ENCODE measurements at regions not wholly inside any gene's neighbourhood (a gene's known extent, or its start where the extent isn't known, plus 50 kb on each side); places are given as distances from the start of the nearest gene placed in this dataset.
"Not testable (repeated sequence)": the region's sequence is repeated elsewhere in the genome, so short reads cannot be mapped to it uniquely, and the experiment has no call there.

DNA sequence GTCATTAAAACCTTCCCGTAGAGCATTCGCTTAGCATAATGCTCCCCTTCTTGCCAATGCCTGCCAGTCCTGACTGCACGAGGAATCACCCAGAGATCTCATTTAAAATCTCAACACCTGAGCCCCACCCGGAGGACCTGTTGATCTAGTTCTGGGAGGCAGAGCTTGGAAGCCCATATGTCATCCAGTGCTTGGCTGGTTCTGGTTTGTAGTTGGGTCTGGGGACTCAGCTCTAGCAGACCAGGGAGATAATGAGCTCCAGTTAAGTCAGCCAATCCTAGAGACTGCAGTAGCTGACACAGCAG is 131.8 kb upstream of the DAP start:
- Histone ChIP-seq H3K9me3 (replicated peaks) (peaks cover 4% of the 10 kb centered on the region; the same call in 1 of the 2 replicates), H3K27ac (no peak overlapping the region), H3K36me3 (no peaks in the 10 kb centered on the region), H3K4me3 (no peak overlapping the region), H3K27me3 (replicated peaks) (no peaks in the 10 kb centered on the region), H3K4me1 (replicated peaks) (peaks cover 3% of the 10 kb centered on the region; the same call in 1 of the 2 replicates)
- no peak for DNase-seq (ENCODE audit: low read depth in 1 of 2, low spot score in 2 of 2)

DNA sequence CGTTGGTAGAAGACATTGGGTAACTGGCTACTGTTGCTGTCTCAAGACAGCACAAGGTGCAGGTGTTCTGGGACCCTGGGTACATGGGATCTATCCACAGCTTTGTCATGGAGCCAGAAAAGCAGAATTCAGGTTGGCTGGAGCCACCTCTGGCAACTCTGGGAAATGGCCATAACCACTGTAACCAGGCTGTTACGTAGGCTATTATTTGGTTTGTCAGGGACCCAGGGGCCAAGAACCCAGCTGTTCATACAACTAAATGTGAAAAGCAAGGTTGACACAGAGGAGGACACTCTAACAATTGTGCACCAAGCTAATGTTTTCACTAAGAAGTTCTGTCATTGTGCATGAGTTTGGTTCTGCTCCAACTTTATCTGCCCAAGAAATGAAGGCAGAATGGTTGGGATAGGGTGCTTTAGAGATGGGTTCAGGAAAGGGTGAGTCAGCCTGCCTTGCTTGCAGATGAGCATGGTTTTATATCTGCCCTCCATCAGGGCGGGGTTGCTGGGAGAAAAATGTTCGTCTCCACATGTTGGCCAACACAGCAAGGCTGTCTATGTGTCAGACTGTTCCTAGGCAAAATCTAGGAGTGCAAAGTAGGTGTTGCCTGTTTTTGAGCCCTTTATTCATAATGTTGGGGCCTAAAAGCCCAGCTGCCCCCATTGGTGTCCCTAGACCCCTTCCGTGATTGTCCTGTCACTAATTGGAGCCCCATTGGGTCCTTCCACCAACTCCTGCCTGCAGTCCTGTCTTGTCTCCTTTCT is 131.3 kb upstream of the DAP start:
- no peak for DNase-seq (ENCODE audit: low read depth in 1 of 2, low spot score in 2 of 2)
- Histone ChIP-seq H3K27ac (no peak overlapping the region), H3K36me3 (no peaks in the 10 kb centered on the region), H3K27me3 (replicated peaks) (no peaks in the 10 kb centered on the region), H3K9me3 (replicated peaks) (peaks cover 4% of the 10 kb centered on the region; the same call in 1 of the 2 replicates), H3K4me3 (no peak overlapping the region), H3K4me1 (replicated peaks) (peaks cover 3% of the 10 kb centered on the region; the same call in 1 of the 2 replicates)

GRCh38 chr5:10891193-10891592 is 130.2 kb upstream of the DAP start:
- no peaks in the 10 kb centered on the region for H3K36me3 ChIP-seq
- H3K27ac ChIP-seq, result no peak overlapping the region
- no peaks in the 10 kb centered on the region for H3K27me3 ChIP-seq (replicated peaks)
- H3K4me1 ChIP-seq (replicated peaks), result peaks cover 3% of the 10 kb centered on the region; the same call in 1 of the 2 replicates
- peaks cover 4% of the 10 kb centered on the region; the same call in 1 of the 2 replicates for H3K9me3 ChIP-seq (replicated peaks)
- H3K4me3 ChIP-seq, result no peak overlapping the region
- no peak for DNase-seq (ENCODE audit: low read depth in 1 of 2, low spot score in 2 of 2)

- no peak for DNase-seq (ENCODE audit: low read depth in 1 of 2, low spot score in 2 of 2)
- H3K27ac ChIP-seq, result no peak overlapping the region
- H3K36me3 ChIP-seq, result no peaks in the 10 kb centered on the region
- H3K4me3 ChIP-seq, result no peak overlapping the region
- H3K27me3 ChIP-seq (replicated peaks), result no peaks in the 10 kb centered on the region
- peaks cover 4% of the 10 kb centered on the region; the same call in 1 of the 2 replicates for H3K9me3 ChIP-seq (replicated peaks)
- peaks cover 12% of the 10 kb centered on the region for H3K4me1 ChIP-seq (replicated peaks)
These were observed 125.5 kb upstream of the DAP start for GRCh38 chr5:10886497-10886896.

GRCh38 chr5:10885026-10885425 is 124.0 kb upstream of the DAP start:
- no peak overlapping the region for H3K4me3 ChIP-seq
- no peaks in the 10 kb centered on the region for H3K27me3 ChIP-seq (replicated peaks)
- H3K27ac ChIP-seq, result peak overlapping the region; percentile 34
- H3K9me3 ChIP-seq (replicated peaks), result no peaks in the 10 kb centered on the region
- DNase-seq (ENCODE audit: low read depth in 1 of 2, low spot score in 2 of 2), result peak; percentile 72 to 78
- no peaks in the 10 kb centered on the region for H3K36me3 ChIP-seq
- H3K4me1 ChIP-seq (replicated peaks), result peaks cover 12% of the 10 kb centered on the region

GRCh38 chr5:10883945-10884344 is 122.9 kb upstream of the DAP start:
- H3K36me3 ChIP-seq; H3K27me3 ChIP-seq (replicated peaks); DNase-seq (ENCODE audit: low read depth in 1 of 2, low spot score in 2 of 2); H3K4me3 ChIP-seq; H3K27ac ChIP-seq; H3K9me3 ChIP-seq (replicated peaks): not testable (repeated sequence)
- H3K4me1 ChIP-seq (replicated peaks), result peaks cover 12% of the 10 kb centered on the region

- no peak for DNase-seq (ENCODE audit: low read depth in 1 of 2, low spot score in 2 of 2)
- Histone ChIP-seq H3K27ac (no peak overlapping the region), H3K36me3 (no peaks in the 10 kb centered on the region), H3K4me1 (replicated peaks) (peaks cover 12% of the 10 kb centered on the region), H3K9me3 (replicated peaks) (no peaks in the 10 kb centered on the region), H3K27me3 (replicated peaks) (no peaks in the 10 kb centered on the region), H3K4me3 (no peak overlapping the region)
These were observed 119.9 kb upstream of the DAP start for GRCh38 chr5:10880934-10881333.

GRCh38 chr5:10876996-10877395 is 116.0 kb upstream of the DAP start:
- H3K27ac ChIP-seq; H3K4me3 ChIP-seq; H3K36me3 ChIP-seq; DNase-seq (ENCODE audit: low read depth in 1 of 2, low spot score in 2 of 2); H3K9me3 ChIP-seq (replicated peaks); H3K27me3 ChIP-seq (replicated peaks): not testable (repeated sequence)
- peaks cover 25% of the 10 kb centered on the region for H3K4me1 ChIP-seq (replicated peaks)

- no peaks in the 10 kb centered on the region; the same call in 1 of the 2 replicates for H3K9me3 ChIP-seq (replicated peaks)
- no peak for DNase-seq (ENCODE audit: low read depth in 1 of 2, low spot score in 2 of 2)
These were observed 115.1 kb upstream of the DAP start for GRCh38 chr5:10876006-10876744.

GRCh38 chr5:10875201-10875768 is 114.3 kb upstream of the DAP start:
- no peaks in the 10 kb centered on the region; the same call in 1 of the 2 replicates for H3K9me3 ChIP-seq (replicated peaks)
- H3K27ac ChIP-seq, result no peak overlapping the region
- H3K36me3 ChIP-seq, result no peaks in the 10 kb centered on the region
- DNase-seq (ENCODE audit: low read depth in 1 of 2, low spot score in 2 of 2), result no peak
- H3K4me1 ChIP-seq (replicated peaks), result peaks cover 25% of the 10 kb centered on the region
- no peaks in the 10 kb centered on the region for H3K27me3 ChIP-seq (replicated peaks)
- no peak overlapping the region for H3K4me3 ChIP-seq

More at GRCh38 chr5:10876006-10876744, 115.1 kb upstream of the DAP start:
- H3K4me1 ChIP-seq (replicated peaks), result peaks cover 25% of the 10 kb centered on the region
- H3K27ac ChIP-seq, result no peak overlapping the region
- H3K36me3 ChIP-seq, result no peaks in the 10 kb centered on the region
- H3K4me3 ChIP-seq, result no peak overlapping the region
- H3K27me3 ChIP-seq (replicated peaks), result no peaks in the 10 kb centered on the region

- H3K4me1 ChIP-seq (replicated peaks), result peaks cover 25% of the 10 kb centered on the region
- no peaks in the 10 kb centered on the region for H3K27me3 ChIP-seq (replicated peaks)
- no peak overlapping the region for H3K27ac ChIP-seq
- H3K4me3 ChIP-seq, result no peak overlapping the region
- H3K9me3 ChIP-seq (replicated peaks), result no peaks in the 10 kb centered on the region; the same call in 1 of the 2 replicates
- no peak for DNase-seq (ENCODE audit: low read depth in 1 of 2, low spot score in 2 of 2)
- no peaks in the 10 kb centered on the region for H3K36me3 ChIP-seq
These were observed 113.5 kb upstream of the DAP start for GRCh38 chr5:10874541-10874940.

GRCh38 chr5:10870791-10871190 is 109.8 kb upstream of the DAP start:
- H3K27ac ChIP-seq, result no peak overlapping the region
- DNase-seq (ENCODE audit: low read depth in 1 of 2, low spot score in 2 of 2), result no peak
- peaks cover 24% of the 10 kb centered on the region for H3K4me1 ChIP-seq (replicated peaks)
- H3K9me3 ChIP-seq (replicated peaks), result no peaks in the 10 kb centered on the region; the same call in 1 of the 2 replicates
- no peaks in the 10 kb centered on the region for H3K27me3 ChIP-seq (replicated peaks)
- H3K4me3 ChIP-seq, result no peak overlapping the region
- H3K36me3 ChIP-seq, result no peaks in the 10 kb centered on the region

- H3K4me1 ChIP-seq (replicated peaks), result peaks cover 17% of the 10 kb centered on the region
- no peak for DNase-seq (ENCODE audit: low read depth in 1 of 2, low spot score in 2 of 2)
- H3K27ac ChIP-seq, result no peak overlapping the region
- no peak overlapping the region for H3K4me3 ChIP-seq
- no peaks in the 10 kb centered on the region for H3K27me3 ChIP-seq (replicated peaks)
- H3K9me3 ChIP-seq (replicated peaks), result no peaks in the 10 kb centered on the region; the same call in 1 of the 2 replicates
- H3K36me3 ChIP-seq, result no peaks in the 10 kb centered on the region
These were observed 107.9 kb upstream of the DAP start for GRCh38 chr5:10868956-10869355.
